ENCODE measurements at regions not wholly inside any gene's neighbourhood (a gene's known extent, or its start where the extent isn't known, plus 50 kb on each side); places are given as distances from the start of the nearest gene placed in this dataset.

DNA sequence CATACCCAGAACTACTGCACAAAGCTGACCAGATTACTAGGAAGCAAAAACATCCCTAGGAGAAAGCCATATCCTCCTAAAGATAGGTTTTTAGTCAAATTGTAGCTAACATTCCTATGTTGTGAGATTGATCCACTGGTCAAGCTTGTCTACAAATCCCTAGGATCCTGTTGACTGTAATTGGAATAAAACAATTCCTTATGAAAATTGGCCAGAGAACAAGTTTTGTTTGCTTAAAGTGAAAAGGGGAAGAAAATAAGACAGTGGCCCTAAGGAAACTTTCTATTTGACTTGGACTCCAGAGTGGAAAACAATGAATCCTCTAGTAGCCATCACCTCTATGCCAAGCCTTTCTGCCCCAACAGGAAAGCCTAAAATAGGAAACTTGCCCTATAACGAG lies 645.2 kb upstream of the USP24 start (continued):
- TF ChIP-seq BRCA1 (IDR thresholded peaks at IDR 0.05; ENCODE audit: low read depth, low read length) (no peak), MTA3 (IDR thresholded peaks at IDR 0.05; ENCODE audit: borderline replicate concordance, low read length) (no peak), CBFB (IDR thresholded peaks at IDR 0.05; ENCODE audit: low read depth) (no peak), ETV6 (conservative IDR thresholded peaks at IDR 0.05 in 1 of 2, IDR thresholded peaks at IDR 0.05 in 1 of 2; ENCODE audit: borderline replicate concordance in 1 of 2, low read depth in 1 of 2) (no peak), CHD1 (IDR thresholded peaks at IDR 0.05; ENCODE audit: low read depth, low read length) (no peak), EZH2 (IDR thresholded peaks at IDR 0.05; ENCODE audit: borderline replicate concordance, control insufficient read depth, low read depth, low read length) (no peak), ZNF24 (IDR thresholded peaks at IDR 0.05) (no peak), SIN3A (IDR thresholded peaks at IDR 0.05; ENCODE audit: low read depth, low read length) (no peak)
- TF ChIP-seq, protein P1, sequence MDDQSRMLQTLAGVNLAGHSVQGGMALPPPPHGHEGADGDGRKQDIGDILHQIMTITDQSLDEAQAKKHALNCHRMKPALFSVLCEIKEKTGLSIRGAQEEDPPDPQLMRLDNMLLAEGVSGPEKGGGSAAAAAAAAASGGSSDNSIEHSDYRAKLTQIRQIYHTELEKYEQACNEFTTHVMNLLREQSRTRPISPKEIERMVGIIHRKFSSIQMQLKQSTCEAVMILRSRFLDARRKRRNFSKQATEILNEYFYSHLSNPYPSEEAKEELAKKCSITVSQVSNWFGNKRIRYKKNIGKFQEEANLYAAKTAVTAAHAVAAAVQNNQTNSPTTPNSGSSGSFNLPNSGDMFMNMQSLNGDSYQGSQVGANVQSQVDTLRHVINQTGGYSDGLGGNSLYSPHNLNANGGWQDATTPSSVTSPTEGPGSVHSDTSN (IDR thresholded peaks at IDR 0.05; ENCODE audit: insufficient replicate concordance, low read depth, low read length), result no peak
- TF ChIP-seq, protein P2, sequence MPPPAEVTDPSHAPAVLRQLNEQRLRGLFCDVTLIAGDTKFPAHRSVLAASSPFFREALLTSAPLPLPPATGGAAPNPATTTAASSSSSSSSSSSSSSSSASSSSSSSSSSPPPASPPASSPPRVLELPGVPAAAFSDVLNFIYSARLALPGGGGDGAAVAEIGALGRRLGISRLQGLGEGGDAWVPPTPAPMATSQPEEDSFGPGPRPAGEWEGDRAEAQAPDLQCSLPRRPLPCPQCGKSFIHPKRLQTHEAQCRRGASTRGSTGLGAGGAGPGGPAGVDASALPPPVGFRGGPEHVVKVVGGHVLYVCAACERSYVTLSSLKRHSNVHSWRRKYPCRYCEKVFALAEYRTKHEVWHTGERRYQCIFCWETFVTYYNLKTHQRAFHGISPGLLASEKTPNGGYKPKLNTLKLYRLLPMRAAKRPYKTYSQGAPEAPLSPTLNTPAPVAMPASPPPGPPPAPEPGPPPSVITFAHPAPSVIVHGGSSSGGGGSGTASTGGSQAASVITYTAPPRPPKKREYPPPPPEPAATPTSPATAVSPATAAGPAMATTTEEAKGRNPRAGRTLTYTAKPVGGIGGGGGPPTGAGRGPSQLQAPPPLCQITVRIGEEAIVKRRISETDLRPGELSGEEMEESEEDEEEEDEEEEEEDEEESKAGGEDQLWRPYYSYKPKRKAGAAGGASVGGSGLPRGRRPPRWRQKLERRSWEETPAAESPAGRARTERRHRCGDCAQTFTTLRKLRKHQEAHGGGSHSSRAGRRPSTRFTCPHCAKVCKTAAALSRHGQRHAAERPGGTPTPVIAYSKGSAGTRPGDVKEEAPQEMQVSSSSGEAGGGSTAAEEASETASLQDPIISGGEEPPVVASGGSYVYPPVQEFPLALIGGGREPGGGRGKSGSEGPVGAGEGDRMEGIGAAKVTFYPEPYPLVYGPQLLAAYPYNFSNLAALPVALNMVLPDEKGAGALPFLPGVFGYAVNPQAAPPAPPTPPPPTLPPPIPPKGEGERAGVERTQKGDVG (CRISPR knock-in tag; IDR thresholded peaks at IDR 0.05), result no peak
